ENCODE measurements at regions not wholly inside any gene's neighbourhood (a gene's known extent, or its start where the extent isn't known, plus 50 kb on each side); places are given as distances from the start of the nearest gene placed in this dataset.

DNA sequence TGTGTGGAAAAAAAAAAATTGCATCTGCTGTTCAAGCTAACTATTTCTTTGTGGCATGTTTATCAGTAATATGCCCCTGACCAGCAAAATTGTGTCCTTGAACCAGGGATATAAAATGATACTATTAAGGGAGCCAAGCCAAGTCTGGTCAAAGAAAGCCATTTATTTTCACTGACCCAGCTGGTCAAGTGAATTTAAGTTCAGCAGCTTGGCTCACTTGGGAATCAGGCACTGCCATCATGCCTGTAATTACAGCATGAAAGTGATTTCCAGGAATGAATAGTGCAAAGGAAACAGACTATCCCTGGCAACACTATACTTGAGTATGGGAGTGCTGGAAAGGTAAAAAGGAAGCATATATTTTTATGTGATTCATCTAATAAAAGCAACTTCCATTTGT lies 934.6 kb upstream of the CDH8 start:
- TF ChIP-seq, protein P1, sequence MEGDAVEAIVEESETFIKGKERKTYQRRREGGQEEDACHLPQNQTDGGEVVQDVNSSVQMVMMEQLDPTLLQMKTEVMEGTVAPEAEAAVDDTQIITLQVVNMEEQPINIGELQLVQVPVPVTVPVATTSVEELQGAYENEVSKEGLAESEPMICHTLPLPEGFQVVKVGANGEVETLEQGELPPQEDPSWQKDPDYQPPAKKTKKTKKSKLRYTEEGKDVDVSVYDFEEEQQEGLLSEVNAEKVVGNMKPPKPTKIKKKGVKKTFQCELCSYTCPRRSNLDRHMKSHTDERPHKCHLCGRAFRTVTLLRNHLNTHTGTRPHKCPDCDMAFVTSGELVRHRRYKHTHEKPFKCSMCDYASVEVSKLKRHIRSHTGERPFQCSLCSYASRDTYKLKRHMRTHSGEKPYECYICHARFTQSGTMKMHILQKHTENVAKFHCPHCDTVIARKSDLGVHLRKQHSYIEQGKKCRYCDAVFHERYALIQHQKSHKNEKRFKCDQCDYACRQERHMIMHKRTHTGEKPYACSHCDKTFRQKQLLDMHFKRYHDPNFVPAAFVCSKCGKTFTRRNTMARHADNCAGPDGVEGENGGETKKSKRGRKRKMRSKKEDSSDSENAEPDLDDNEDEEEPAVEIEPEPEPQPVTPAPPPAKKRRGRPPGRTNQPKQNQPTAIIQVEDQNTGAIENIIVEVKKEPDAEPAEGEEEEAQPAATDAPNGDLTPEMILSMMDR (optimal IDR thresholded peaks at IDR 0.05 in 1 of 3, IDR thresholded peaks at IDR 0.05 in 1 of 3, conservative IDR thresholded peaks at IDR 0.05 in 1 of 3; ENCODE audit: extremely low read depth in 1 of 3, insufficient read depth in 2 of 3, low read length in 3 of 3): no peak
- TF ChIP-seq EZH2 (IDR thresholded peaks at IDR 0.05; ENCODE audit: low read length): no peak

Measured in keratinocyte (primary cell).